ENCODE measurements at regions not wholly inside any gene's neighbourhood (a gene's known extent, or its start where the extent isn't known, plus 50 kb on each side); places are given as distances from the start of the nearest gene placed in this dataset.
"Not testable (repeated sequence)": the region's sequence is repeated elsewhere in the genome, so short reads cannot be mapped to it uniquely, and the experiment has no call there.

DNA sequence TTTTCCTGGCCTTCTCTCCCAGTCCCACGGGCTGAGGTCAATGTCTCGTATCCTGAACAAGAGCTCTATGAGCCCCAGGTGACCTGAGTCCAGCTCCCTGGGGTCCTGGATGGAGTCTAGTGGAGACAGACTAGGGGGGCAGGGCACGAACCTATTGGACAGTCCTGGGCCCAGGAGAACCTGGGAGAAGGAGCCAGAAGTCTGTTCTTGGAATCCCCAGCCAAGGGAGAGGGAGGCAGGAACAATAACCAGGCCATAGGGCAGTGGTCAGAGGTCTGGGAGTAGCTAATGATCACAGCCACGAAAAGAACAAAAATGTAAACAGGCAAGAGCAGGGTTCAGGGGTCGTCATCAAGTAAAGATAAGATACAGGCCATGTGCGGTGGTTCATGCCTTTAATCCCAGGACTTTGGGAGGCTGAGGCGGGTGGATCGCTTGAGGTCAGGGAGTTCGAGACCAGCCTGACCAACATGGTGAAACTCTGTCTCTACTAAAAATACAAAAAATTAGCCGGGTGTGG, 60.8 kb downstream of the COPRS start:
- no peak for DNase-seq

DNA sequence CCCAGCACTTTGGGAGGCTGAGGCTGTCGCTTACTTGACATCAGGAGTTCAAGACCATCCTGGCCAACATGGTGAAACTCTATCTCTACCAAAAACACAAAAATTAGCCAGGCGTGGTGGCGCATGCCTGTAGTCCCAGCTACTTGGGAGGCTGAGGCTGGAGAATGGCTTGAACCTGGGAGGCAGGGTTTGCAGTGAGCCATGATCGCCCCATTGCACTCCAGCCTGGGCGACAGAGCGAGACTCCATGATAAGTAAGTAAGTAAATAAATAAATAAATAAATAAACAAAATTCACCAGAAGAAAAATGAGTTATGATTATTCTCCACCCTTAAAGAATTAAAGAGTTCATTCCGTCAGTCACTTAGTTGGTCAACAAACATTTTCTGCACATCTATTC, 63.1 kb downstream of the COPRS start:
- DNase-seq, result not testable (repeated sequence)

DNA sequence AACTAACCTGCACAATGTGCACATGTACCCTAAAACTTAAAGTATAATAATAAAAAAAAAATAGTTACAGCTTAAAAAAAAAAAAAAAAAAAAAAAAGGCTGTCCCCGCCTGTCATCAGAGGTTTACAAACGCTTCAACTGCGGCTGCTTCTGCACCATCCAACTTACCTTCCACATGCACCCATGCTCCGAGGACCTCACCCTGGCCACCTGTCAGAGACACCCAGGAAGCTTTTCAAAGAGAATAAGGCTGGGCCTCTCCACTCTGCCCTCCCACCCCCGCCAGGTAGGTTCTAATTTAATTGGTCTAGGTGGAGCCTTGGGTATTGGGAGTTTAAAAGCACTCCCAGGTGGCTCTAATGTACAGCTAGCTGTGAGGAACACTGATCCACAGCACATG, 64.9 kb downstream of the COPRS start:
- no peak for DNase-seq

DNA sequence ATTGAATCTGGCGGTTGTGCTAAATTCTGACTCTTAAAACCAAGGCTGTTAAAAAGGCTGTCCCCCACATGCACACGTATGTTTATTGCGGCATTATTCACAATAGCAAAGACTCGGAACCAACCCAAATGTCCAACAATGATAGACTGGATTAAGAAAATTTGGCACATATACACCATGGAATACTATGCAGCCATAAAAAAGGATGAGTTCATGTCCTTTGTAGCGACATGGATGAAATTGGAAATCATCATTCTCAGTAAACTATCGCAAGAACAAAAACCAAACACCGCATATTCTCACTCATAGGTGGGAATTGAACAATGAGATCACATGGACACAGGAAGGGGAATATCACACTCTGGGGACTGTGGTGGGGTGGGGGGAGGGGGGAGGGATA, 65.4 kb downstream of the COPRS start:
- DNase-seq, result not testable (repeated sequence)

GRCh38 chr17:31792007-31792585, 66.9 kb downstream of the COPRS start:
- no peak for DNase-seq

- no peak for DNase-seq
Measured at GRCh38 chr17:31789707-31790505, 69.1 kb downstream of the COPRS start.

DNA sequence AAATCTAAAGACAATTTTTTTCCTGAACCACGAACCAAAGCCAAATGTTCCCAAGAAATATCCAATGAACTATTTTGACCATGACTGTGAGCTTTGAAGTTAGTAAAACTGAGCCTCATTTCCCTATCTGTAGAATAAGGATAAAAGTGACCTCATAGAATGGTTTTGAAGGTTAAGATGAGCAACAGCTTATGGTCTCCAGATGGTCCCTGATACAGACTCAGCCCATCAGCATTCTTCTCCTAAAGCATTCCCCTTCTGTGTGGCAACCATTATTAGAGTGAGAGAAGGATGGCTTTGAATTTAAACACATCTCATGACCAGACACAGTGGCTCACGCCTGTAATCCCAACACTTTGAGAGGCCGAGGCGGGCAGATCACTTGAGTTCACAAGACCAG, 70.1 kb downstream of the COPRS start:
- DNase-seq, result no peak

GRCh38 chr17:31788571-31788946, 70.5 kb downstream of the COPRS start:
- no peak for DNase-seq

- DNase-seq, result no peak
Measured at GRCh38 chr17:31787857-31788570, 71.0 kb downstream of the COPRS start.

- DNase-seq, result no peak
Measured at GRCh38 chr17:31786796-31787481, 72.1 kb downstream of the COPRS start.

DNA sequence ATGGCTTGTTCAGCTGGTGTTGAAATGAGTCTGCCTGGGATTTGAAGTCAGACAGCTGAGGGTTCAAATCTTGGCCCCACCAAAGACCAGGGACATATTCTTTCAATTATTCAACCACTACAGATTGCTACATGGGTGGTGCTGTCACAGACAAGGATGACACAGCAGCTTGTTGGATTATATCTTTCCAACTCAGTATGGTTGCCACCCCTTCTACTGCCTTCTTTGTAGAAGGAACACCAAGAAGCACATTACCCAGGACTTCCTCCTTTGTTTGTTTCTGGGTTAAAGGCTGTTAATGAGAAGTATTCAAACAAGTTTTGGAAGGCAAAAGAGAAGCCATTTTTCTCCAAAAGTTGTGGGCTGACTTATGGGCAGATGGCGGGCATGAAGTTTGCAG, 78.6 kb downstream of the COPRS start:
- DNase-seq, result no peak

DNA sequence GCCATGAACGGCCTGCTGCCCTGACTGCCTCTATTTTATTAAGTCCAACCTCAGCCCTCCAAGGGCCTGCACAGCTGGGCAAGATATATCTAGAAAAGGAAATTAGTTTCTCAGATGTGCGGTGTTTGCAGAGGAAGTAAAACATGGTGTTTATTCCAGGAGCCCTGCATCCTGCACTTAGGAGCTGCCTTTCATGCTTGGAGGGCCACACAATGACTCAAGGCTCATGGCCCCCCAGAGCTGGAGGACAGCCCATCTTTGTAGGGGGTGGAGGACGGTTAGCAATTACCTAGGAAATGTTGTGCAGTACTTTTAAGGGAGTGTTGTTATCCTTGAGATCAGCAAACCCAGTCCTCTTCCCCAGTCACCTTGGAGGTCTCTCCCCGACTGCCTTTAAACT, 80.5 kb downstream of the COPRS start:
- no peak for DNase-seq

DNA sequence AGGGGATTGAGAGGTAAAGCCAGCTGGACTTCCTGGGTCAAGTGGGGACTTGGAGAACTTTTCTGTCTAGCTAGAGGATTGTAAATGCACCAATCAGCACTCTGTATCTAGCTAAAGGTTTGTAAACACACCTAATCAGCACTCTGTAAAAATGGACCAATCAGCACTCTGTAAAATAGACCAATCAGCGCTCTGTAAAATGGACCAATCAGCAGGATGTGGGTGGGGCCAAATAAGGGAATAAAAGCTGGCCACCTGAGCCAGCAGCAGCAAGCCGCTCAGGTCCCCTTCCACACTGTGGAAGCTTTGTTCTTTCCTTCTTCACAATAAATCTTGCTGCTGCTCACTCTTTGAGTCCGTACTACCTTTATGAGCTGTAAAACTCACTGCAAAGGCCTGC, 87.7 kb downstream of the COPRS start:
- DNase-seq, result not testable (repeated sequence)

GRCh38 chr17:31770501-31770900, 88.5 kb downstream of the COPRS start:
- DNase-seq, result not testable (repeated sequence)

GRCh38 chr17:31761836-31762510, 97.1 kb downstream of the COPRS start:
- not testable (repeated sequence) for DNase-seq

GRCh38 chr17:31758646-31759045, 100.4 kb downstream of the COPRS start:
- DNase-seq, result no peak

GRCh38 chr17:31757097-31757496, 101.9 kb downstream of the COPRS start:
- no peak for DNase-seq

- DNase-seq, result no peak
Measured at GRCh38 chr17:31754239-31754945, 104.7 kb downstream of the COPRS start.

DNA sequence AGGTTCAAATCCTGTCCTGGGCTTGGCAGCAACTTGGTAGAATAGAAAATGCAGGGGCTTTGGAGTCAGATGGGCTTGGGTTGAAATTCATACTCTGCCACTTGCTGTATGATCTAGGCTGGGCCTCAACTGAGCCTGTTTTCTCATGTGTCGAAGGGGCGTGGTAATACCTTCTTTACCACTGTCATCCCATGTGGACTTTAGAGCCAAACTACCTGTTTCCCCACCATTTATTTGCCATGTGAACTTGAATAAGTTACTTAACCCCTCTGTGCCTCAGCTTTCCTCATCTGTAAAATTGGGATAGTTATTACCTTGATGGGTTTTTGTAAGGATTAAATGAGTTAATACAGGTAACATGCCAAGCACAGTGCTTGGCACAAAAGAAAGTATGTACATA, 106.0 kb downstream of the COPRS start:
- no peak for DNase-seq

GRCh38 chr17:31752584-31752983, 106.5 kb downstream of the COPRS start:
- DNase-seq, result no peak

DNA sequence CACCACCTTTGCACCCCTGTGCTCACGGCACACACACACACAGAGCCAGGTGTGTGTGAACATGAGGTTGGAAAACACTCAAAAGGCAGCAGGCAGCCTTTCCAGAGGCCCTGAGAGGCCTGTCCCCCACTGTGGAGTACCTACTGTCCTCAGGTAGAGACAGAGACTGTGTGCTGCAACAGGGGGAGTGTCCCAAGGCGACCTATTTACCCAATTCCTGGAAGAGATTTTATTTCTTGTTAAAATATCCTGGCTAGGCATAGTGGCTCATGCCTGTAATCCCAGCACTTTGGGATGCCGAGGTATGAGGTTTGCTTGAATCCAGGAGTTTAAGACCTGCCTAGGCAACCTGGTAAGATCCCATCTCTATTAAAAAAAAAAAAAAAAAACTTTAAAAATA, 108.5 kb downstream of the COPRS start:
- no peak for DNase-seq

DNA sequence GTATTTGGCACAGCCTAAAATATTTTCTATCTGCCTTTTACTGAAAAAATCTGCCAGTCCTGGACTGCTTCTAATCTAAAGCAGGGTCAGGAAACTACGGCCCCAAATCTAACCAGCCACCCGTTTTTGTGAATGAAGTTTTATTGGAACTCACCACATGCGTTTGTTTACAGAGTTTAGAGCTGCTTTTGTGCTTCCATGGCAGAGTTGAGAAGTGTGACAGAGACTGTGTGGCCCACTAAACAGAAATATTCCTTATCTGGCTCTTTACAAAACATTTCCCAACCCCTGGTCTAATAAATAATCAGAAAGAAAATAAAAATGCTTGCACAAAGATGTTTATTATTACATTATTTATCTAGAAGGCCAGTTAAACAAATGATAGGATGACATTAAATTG, 110.2 kb downstream of the COPRS start:
- no peak for DNase-seq
